ENCODE measurements at regions not wholly inside any gene's neighbourhood (a gene's known extent, or its start where the extent isn't known, plus 50 kb on each side); places are given as distances from the start of the nearest gene placed in this dataset.
"Not testable (repeated sequence)": the region's sequence is repeated elsewhere in the genome, so short reads cannot be mapped to it uniquely, and the experiment has no call there.

- no peak for TF ChIP-seq EZH2phosphoT487 (IDR thresholded peaks at IDR 0.05; ENCODE audit: borderline replicate concordance)
- no peaks in the 10 kb centered on the region for H4K20me1 ChIP-seq (ENCODE audit: insufficient read depth, low read length, poor library complexity, severe bottlenecking)
- no peak overlapping the region for H3K4me3 ChIP-seq (ENCODE audit: low read length, poor library complexity, severe bottlenecking)
- no peaks in the 10 kb centered on the region for H3K9me2 ChIP-seq (replicated peaks; ENCODE audit: low read depth, low read length)
- H3K4me2 ChIP-seq (ENCODE audit: low read depth, low read length, poor library complexity, severe bottlenecking): peak overlapping the region; percentile 36
- H3K79me2 ChIP-seq (ENCODE audit: insufficient read depth, low read length): peaks cover 21% of the 10 kb centered on the region; the same call in 1 of the 2 replicates
- H3F3A ChIP-seq (ENCODE audit: low read depth): no peaks in the 10 kb centered on the region
- H3K9ac ChIP-seq (ENCODE audit: low read depth, low read length, poor library complexity, severe bottlenecking): peak overlapping the region; percentile 28
- H3K4me1 ChIP-seq (ENCODE audit: insufficient read depth, low read length, poor library complexity, severe bottlenecking): peaks cover 74% of the 10 kb centered on the region
- H3K36me3 ChIP-seq (ENCODE audit: insufficient read depth, low read length): no peaks in the 10 kb centered on the region
- H3K27me3 ChIP-seq (ENCODE audit: insufficient read depth, low read length, poor library complexity, severe bottlenecking): no peaks in the 10 kb centered on the region
- H3K9me3 ChIP-seq (ENCODE audit: insufficient read depth, low read depth, low read length): no peaks in the 10 kb centered on the region
- H2AFZ ChIP-seq (ENCODE audit: low read length): no peak overlapping the region
These were observed 158.2 kb downstream of the DEFB131A start for GRCh38 chr4:9602389-9602914.

- not testable (repeated sequence) for H3F3A ChIP-seq (ENCODE audit: low read depth); H2AFZ ChIP-seq (ENCODE audit: low read length); H3K9me3 ChIP-seq (ENCODE audit: insufficient read depth, low read depth, low read length); H4K20me1 ChIP-seq (ENCODE audit: insufficient read depth, low read length, poor library complexity, severe bottlenecking); H3K36me3 ChIP-seq (ENCODE audit: insufficient read depth, low read length); H3K27me3 ChIP-seq (ENCODE audit: insufficient read depth, low read length, poor library complexity, severe bottlenecking); H3K9me2 ChIP-seq (replicated peaks; ENCODE audit: low read depth, low read length)
- Histone ChIP-seq H3K4me3 (ENCODE audit: low read length, poor library complexity, severe bottlenecking) (peak overlapping the region; percentile 68), H3K4me2 (ENCODE audit: low read depth, low read length, poor library complexity, severe bottlenecking) (peak overlapping the region; percentile 69), H3K9ac (ENCODE audit: low read depth, low read length, poor library complexity, severe bottlenecking) (peak overlapping the region; percentile 57), H3K4me1 (ENCODE audit: insufficient read depth, low read length, poor library complexity, severe bottlenecking) (peaks cover 83% of the 10 kb centered on the region), H3K79me2 (ENCODE audit: insufficient read depth, low read length) (peaks cover 16% of the 10 kb centered on the region; the same call in 1 of the 2 replicates)
These were observed 160.0 kb downstream of the DEFB131A start for GRCh38 chr4:9604031-9604892.

GRCh38 chr4:9604893-9605190 lies 160.6 kb downstream of the DEFB131A start:
- not testable (repeated sequence) for H2AFZ ChIP-seq (ENCODE audit: low read length); H4K20me1 ChIP-seq (ENCODE audit: insufficient read depth, low read length, poor library complexity, severe bottlenecking); H3K9me2 ChIP-seq (replicated peaks; ENCODE audit: low read depth, low read length); H3K36me3 ChIP-seq (ENCODE audit: insufficient read depth, low read length); H3K4me3 ChIP-seq (ENCODE audit: low read length, poor library complexity, severe bottlenecking); H3K9me3 ChIP-seq (ENCODE audit: insufficient read depth, low read depth, low read length); H3F3A ChIP-seq (ENCODE audit: low read depth); H3K27me3 ChIP-seq (ENCODE audit: insufficient read depth, low read length, poor library complexity, severe bottlenecking)
- Histone ChIP-seq H3K9ac (ENCODE audit: low read depth, low read length, poor library complexity, severe bottlenecking) (peak overlapping the region; percentile 57), H3K79me2 (ENCODE audit: insufficient read depth, low read length) (peaks cover 15% of the 10 kb centered on the region; the same call in 1 of the 2 replicates), H3K4me1 (ENCODE audit: insufficient read depth, low read length, poor library complexity, severe bottlenecking) (peaks cover 89% of the 10 kb centered on the region), H3K4me2 (ENCODE audit: low read depth, low read length, poor library complexity, severe bottlenecking) (peak overlapping the region; percentile 69)

- no peaks in the 10 kb centered on the region for H3K9me3 ChIP-seq (ENCODE audit: insufficient read depth, low read depth, low read length)
- H3K4me3 ChIP-seq (ENCODE audit: low read length, poor library complexity, severe bottlenecking): peak overlapping the region; percentile 42
- no peaks in the 10 kb centered on the region; the same call in 1 of the 2 replicates for H3K36me3 ChIP-seq (ENCODE audit: insufficient read depth, low read length)
- H2AFZ ChIP-seq (ENCODE audit: low read length): no peak overlapping the region
- H3K9me2 ChIP-seq (replicated peaks; ENCODE audit: low read depth, low read length): no peaks in the 10 kb centered on the region
- TF ChIP-seq EZH2phosphoT487 (IDR thresholded peaks at IDR 0.05; ENCODE audit: borderline replicate concordance) (no peak), CTCF (conservative IDR thresholded peaks at IDR 0.05; ENCODE audit: low read length) (no peak)
- peaks cover 76% of the 10 kb centered on the region for H3K4me1 ChIP-seq (ENCODE audit: insufficient read depth, low read length, poor library complexity, severe bottlenecking)
- H4K20me1 ChIP-seq (ENCODE audit: insufficient read depth, low read length, poor library complexity, severe bottlenecking): no peaks in the 10 kb centered on the region
- H3K9ac ChIP-seq (ENCODE audit: low read depth, low read length, poor library complexity, severe bottlenecking): peak overlapping the region; percentile 60
- H3K79me2 ChIP-seq (ENCODE audit: insufficient read depth, low read length): peaks cover 5% of the 10 kb centered on the region; the same call in 1 of the 2 replicates
- H3K4me2 ChIP-seq (ENCODE audit: low read depth, low read length, poor library complexity, severe bottlenecking): peak overlapping the region; percentile 68
- no peaks in the 10 kb centered on the region for H3F3A ChIP-seq (ENCODE audit: low read depth)
- no peaks in the 10 kb centered on the region for H3K27me3 ChIP-seq (ENCODE audit: insufficient read depth, low read length, poor library complexity, severe bottlenecking)
These were observed 164.1 kb downstream of the DEFB131A start for GRCh38 chr4:9608300-9608699.

GRCh38 chr4:9610321-9610720 lies 166.1 kb downstream of the DEFB131A start:
- not testable (repeated sequence) for H3K79me2 ChIP-seq (ENCODE audit: insufficient read depth, low read length); H3K36me3 ChIP-seq (ENCODE audit: insufficient read depth, low read length); H3F3A ChIP-seq (ENCODE audit: low read depth)

More at GRCh38 chr4:9610321-9610720, 166.1 kb downstream of the DEFB131A start:
- H2AFZ ChIP-seq (ENCODE audit: low read length); H3K27me3 ChIP-seq (ENCODE audit: insufficient read depth, low read length, poor library complexity, severe bottlenecking); H4K20me1 ChIP-seq (ENCODE audit: insufficient read depth, low read length, poor library complexity, severe bottlenecking); H3K9me3 ChIP-seq (ENCODE audit: insufficient read depth, low read depth, low read length); H3K9me2 ChIP-seq (replicated peaks; ENCODE audit: low read depth, low read length); H3K4me2 ChIP-seq (ENCODE audit: low read depth, low read length, poor library complexity, severe bottlenecking); H3K9ac ChIP-seq (ENCODE audit: low read depth, low read length, poor library complexity, severe bottlenecking); H3K4me3 ChIP-seq (ENCODE audit: low read length, poor library complexity, severe bottlenecking): not testable (repeated sequence)
- peaks cover 59% of the 10 kb centered on the region for H3K4me1 ChIP-seq (ENCODE audit: insufficient read depth, low read length, poor library complexity, severe bottlenecking)

Measured in Loucy (cell line).